Activated CD4-positive, alpha-beta T cell treated with anti-CD3 and anti-CD28 coated beads, Interleukin-2, amount 10 ng/mL, durations not matched to agents 24 days and 14 days (primary cell): ENCODE measurements at regions not wholly inside any gene's neighbourhood (a gene's known extent, or its start where the extent isn't known, plus 50 kb on each side); places are given as distances from the start of the nearest gene placed in this dataset.
A peak's percentile ranks its signal among the peaks of the same experiment; 100 is the strongest.
"Not testable (repeated sequence)": the region's sequence is repeated elsewhere in the genome, so short reads cannot be mapped to it uniquely, and the experiment has no call there.

Experiments used
- DNase-seq: peaks from one replicate; pipeline ENCODE4 v3.0.0; 2022
- H3K27ac Mint-ChIP-seq: one replicate; pipeline ENCODE4 v1.8.0; 2022; ENCODE audit warnings: mild to moderate bottlenecking, mixed read lengths
- H3K27me3 Mint-ChIP-seq: one replicate; pipeline ENCODE4 v1.8.0; 2022; ENCODE audit warnings: mixed read lengths
- H3K36me3 Mint-ChIP-seq: one replicate; pipeline ENCODE4 v1.8.0; 2022; ENCODE audit warnings: low read depth, mild to moderate bottlenecking, mixed read lengths
- H3K4me1 Mint-ChIP-seq: one replicate; pipeline ENCODE4 v1.8.0; 2021; ENCODE audit warnings: mixed read lengths
- H3K4me3 Mint-ChIP-seq: one replicate; pipeline ENCODE4 v1.8.0; 2022; ENCODE audit warnings: mild to moderate bottlenecking, moderate library complexity, mixed read lengths
- H3K9me3 Mint-ChIP-seq: one replicate; pipeline ENCODE4 v1.8.0; 2021; ENCODE audit warnings: mixed read lengths
- intact Hi-C: fragments of 100-400 bp; cut with micrococcal nuclease; formaldehyde crosslinking; loops from one replicate; pipeline ENCODE4 v1.15.1; 2023

- DNase-seq = peak; percentile 77
- no peaks in the 10 kb centered on the region for H3K36me3 Mint-ChIP-seq
- no peaks in the 10 kb centered on the region for H3K27me3 Mint-ChIP-seq
- H3K27ac Mint-ChIP-seq = no peak overlapping the region
- no peaks in the 10 kb centered on the region for H3K9me3 Mint-ChIP-seq
- H3K4me3 Mint-ChIP-seq = no peak overlapping the region
- intact Hi-C loops = loop anchor here (5.0 to 10.0 kb wide), 2 partner anchors 1452 to 1830 kb away; no protein-coding TSS in a partner anchor
- H3K4me1 Mint-ChIP-seq = no peaks in the 10 kb centered on the region
Measured at GRCh38 chr16:73956587-73957494, 339.8 kb upstream of the PSMD7 start.

DNA sequence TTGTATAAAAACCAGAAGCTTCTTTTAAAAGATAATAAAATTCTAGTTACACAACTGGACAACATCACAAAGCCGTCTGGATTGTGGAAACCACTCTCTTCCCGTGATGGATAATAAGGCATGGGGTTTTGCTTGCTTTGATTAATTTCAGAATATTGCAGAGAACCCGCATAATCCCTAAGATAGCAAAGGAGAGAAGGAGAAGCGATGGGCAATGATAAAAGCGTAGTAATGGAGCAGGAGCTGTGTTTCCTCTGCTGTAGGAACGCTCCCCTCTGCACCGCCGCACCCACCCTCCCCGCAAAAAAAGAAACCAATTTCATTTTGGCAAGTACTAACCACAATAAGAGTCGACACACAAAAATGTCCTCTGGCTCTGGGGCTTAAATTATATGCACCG, 340.9 kb upstream of the PSMD7 start:
- Mint-ChIP-seq H3K27ac (no peak overlapping the region), H3K36me3 (no peaks in the 10 kb centered on the region), H3K9me3 (no peaks in the 10 kb centered on the region), H3K27me3 (no peaks in the 10 kb centered on the region), H3K4me1 (no peaks in the 10 kb centered on the region), H3K4me3 (no peak overlapping the region)
- no peak for DNase-seq
- intact Hi-C loops = loop anchor here (5.0 to 10.0 kb wide), 2 partner anchors 1451 to 1828 kb away; no protein-coding TSS in a partner anchor

- Mint-ChIP-seq H3K4me1 (no peaks in the 10 kb centered on the region), H3K9me3 (no peaks in the 10 kb centered on the region)
- intact Hi-C loops = loop anchor here (5.0 to 10.0 kb wide), 2 partner anchors 1450 to 1828 kb away; no protein-coding TSS in a partner anchor
Measured at GRCh38 chr16:73955255-73955654, 341.4 kb upstream of the PSMD7 start.

GRCh38 chr16:73951481-73951880, 345.1 kb upstream of the PSMD7 start:
- no peaks in the 10 kb centered on the region for H3K36me3 Mint-ChIP-seq
- H3K9me3 Mint-ChIP-seq = no peaks in the 10 kb centered on the region
- H3K27me3 Mint-ChIP-seq = no peaks in the 10 kb centered on the region
- H3K4me1 Mint-ChIP-seq = no peaks in the 10 kb centered on the region
- H3K27ac Mint-ChIP-seq = no peak overlapping the region
- no peak for DNase-seq
- intact Hi-C loops = loop anchor here (10.0 kb wide), 1 partner anchor 1447 kb away; no protein-coding TSS in a partner anchor
- H3K4me3 Mint-ChIP-seq = no peak overlapping the region

More at GRCh38 chr16:73955255-73955654, 341.4 kb upstream of the PSMD7 start:
- no peak overlapping the region for H3K4me3 Mint-ChIP-seq
- no peak for DNase-seq
- H3K27ac Mint-ChIP-seq = no peak overlapping the region
- no peaks in the 10 kb centered on the region for H3K27me3 Mint-ChIP-seq
- H3K36me3 Mint-ChIP-seq = no peaks in the 10 kb centered on the region

- H3K4me1 Mint-ChIP-seq = no peaks in the 10 kb centered on the region
- intact Hi-C loops = loop anchor here (10.0 kb wide), 1 partner anchor 1445 kb away; no protein-coding TSS in a partner anchor
- no peaks in the 10 kb centered on the region for H3K27me3 Mint-ChIP-seq
- H3K36me3 Mint-ChIP-seq = no peaks in the 10 kb centered on the region
- no peak overlapping the region for H3K4me3 Mint-ChIP-seq
- no peak overlapping the region for H3K27ac Mint-ChIP-seq
- DNase-seq = no peak
- H3K9me3 Mint-ChIP-seq = no peaks in the 10 kb centered on the region
Measured at GRCh38 chr16:73949574-73950320, 346.9 kb upstream of the PSMD7 start.

DNA sequence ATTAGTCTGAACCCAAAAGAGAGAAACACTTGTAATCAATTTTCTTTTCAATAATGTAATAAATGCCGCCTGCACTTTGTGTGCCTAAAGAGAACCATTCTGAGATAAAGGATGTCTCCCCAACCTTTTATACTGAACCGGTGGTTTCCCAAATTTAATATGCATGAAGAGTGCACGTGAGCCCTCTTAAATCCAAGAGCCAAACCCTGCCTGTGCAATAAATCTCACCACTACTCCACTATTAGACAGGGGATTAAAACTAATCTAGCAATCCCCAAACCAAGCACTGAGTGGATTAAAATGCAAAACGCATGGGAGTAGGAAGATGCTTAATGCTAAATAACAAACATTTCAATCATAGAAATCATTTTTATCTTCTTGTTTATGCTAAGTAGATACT, 351.0 kb upstream of the PSMD7 start:
- Mint-ChIP-seq H3K27me3 (no peaks in the 10 kb centered on the region), H3K4me1 (no peaks in the 10 kb centered on the region), H3K9me3 (no peaks in the 10 kb centered on the region), H3K4me3 (no peak overlapping the region), H3K36me3 (no peaks in the 10 kb centered on the region), H3K27ac (no peak overlapping the region)
- intact Hi-C loops = no loop called here
- no peak for DNase-seq

DNA sequence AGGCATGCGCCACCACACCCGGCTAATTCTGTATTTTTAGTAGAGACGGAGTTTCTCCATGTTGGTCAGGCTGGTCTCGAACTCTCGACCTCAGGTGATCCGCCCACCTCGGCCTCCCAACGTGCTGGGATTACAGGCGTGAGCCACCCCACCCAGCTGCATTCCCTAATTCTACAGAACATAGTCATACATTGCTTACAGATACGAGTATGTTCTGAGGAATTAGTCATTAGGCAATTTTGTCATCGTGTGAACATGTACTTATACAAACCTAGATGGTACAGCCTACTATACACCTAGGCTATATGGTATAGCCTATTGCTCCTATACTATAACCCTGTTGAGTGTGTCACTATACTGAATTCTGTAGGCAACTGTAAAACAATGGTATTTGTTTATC, 353.4 kb upstream of the PSMD7 start:
- intact Hi-C loops, DNase-seq, H3K36me3 Mint-ChIP-seq, H3K4me3 Mint-ChIP-seq, H3K4me1 Mint-ChIP-seq, H3K9me3 Mint-ChIP-seq, H3K27ac Mint-ChIP-seq, H3K27me3 Mint-ChIP-seq: not testable (repeated sequence)

GRCh38 chr16:73940786-73941185, 355.8 kb upstream of the PSMD7 start:
- H3K27ac Mint-ChIP-seq, DNase-seq, intact Hi-C loops, H3K27me3 Mint-ChIP-seq, H3K4me1 Mint-ChIP-seq, H3K9me3 Mint-ChIP-seq, H3K4me3 Mint-ChIP-seq, H3K36me3 Mint-ChIP-seq: not testable (repeated sequence)

DNA sequence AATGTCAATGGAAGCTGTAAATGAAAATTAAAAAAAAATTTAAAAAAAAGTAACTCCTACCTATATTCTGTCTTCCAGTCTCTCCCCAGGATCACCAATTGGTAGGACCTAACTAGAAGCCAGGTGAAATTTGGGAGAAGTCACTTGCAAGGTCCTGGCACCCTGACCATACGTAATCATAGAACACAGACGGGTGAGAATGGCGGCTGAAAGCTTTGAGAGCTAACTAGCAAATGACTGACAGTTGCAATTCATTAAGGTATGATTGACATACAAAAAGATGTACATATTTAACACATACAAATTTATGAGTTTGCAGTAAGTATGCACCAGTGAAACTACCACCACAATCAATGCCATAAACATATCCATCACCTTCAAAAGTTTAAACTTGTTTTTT, 372.7 kb upstream of the PSMD7 start:
- Mint-ChIP-seq H3K4me3 (no peak overlapping the region), H3K4me1 (no peaks in the 10 kb centered on the region), H3K36me3 (no peaks in the 10 kb centered on the region), H3K27ac (no peak overlapping the region), H3K9me3 (no peaks in the 10 kb centered on the region), H3K27me3 (peaks cover 2% of the 10 kb centered on the region)
- no peak for DNase-seq
- intact Hi-C loops = no loop called here

DNA sequence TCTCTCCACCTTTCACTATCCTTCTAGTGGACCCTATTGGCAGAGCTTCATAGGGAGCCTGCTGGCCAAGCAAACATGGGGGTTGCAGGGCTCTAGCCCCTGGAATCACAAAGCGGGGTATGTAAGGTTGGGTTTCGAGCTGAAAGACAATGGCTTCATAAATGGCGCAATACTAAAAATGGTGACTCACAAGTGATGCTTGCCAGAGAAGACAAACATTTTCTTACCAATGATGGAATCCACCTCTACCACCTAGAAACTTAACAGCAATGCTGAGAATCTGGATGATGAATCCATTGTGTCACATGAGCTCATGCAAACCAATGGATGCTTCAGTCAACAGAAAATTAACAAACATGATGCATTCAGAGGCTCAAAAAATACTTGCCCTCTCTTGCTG, 375.3 kb upstream of the PSMD7 start:
- Mint-ChIP-seq H3K36me3 (no peaks in the 10 kb centered on the region), H3K27me3 (peaks cover 2% of the 10 kb centered on the region), H3K4me3 (no peak overlapping the region), H3K4me1 (no peaks in the 10 kb centered on the region), H3K9me3 (no peaks in the 10 kb centered on the region), H3K27ac (no peak overlapping the region)
- DNase-seq = no peak
- intact Hi-C loops = no loop called here

GRCh38 chr16:73916829-73917594, 379.6 kb upstream of the PSMD7 start:
- Mint-ChIP-seq H3K36me3 (no peaks in the 10 kb centered on the region), H3K9me3 (no peaks in the 10 kb centered on the region), H3K27ac (no peak overlapping the region), H3K27me3 (no peaks in the 10 kb centered on the region), H3K4me3 (no peak overlapping the region), H3K4me1 (no peaks in the 10 kb centered on the region)
- DNase-seq = peak; percentile 10
- intact Hi-C loops = no loop called here

DNA sequence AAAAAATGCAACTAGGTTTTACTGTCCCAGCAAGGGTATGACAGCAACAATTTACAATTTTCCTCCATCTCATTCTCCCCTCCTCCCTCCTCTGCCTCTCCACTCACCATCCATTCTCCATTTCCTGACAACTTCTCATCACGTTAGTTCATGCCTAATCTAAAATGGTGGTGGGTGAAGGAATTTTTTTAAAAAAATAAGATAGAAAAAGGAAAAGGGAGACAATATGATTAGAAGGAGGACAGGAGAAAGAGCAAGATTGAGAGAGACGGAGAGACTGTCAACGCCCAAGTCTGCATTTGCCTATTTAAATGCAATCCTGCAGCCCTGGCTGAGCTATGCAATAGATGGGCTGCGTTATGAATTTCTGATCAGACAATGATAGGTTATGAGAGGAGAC, 380.7 kb upstream of the PSMD7 start:
- no peak overlapping the region for H3K27ac Mint-ChIP-seq
- intact Hi-C loops = no loop called here
- no peaks in the 10 kb centered on the region for H3K27me3 Mint-ChIP-seq
- H3K36me3 Mint-ChIP-seq = no peaks in the 10 kb centered on the region
- peak; percentile 19 for DNase-seq
- H3K4me3 Mint-ChIP-seq = no peak overlapping the region
- H3K4me1 Mint-ChIP-seq = no peaks in the 10 kb centered on the region
- H3K9me3 Mint-ChIP-seq = no peaks in the 10 kb centered on the region

DNA sequence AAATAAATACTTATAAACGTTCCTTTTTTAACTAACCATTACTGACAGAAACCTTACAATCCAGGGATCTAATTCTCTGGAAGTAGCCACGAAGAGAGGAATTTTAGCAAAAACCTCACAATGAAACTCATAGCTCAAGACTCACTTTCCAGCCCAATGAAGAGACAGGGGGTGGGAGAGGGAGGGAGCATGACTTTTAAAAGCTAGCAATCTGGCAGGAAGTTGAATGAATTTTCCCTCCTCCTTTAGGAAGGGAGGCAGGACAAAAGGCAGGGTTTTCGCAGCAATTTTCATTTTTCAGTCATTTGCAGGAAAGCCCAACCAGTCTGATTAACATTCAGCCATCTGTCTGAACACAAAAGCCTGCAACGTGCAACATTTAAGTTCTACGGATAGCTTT, 381.5 kb upstream of the PSMD7 start:
- Mint-ChIP-seq H3K9me3 (no peaks in the 10 kb centered on the region), H3K27ac (no peak overlapping the region), H3K36me3 (no peaks in the 10 kb centered on the region), H3K4me3 (no peak overlapping the region), H3K27me3 (no peaks in the 10 kb centered on the region), H3K4me1 (no peaks in the 10 kb centered on the region)
- DNase-seq = no peak
- intact Hi-C loops = no loop called here
